22Rv1 (cell line): ENCODE measurements at regions not wholly inside any gene's neighbourhood (a gene's known extent, or its start where the extent isn't known, plus 50 kb on each side); places are given as distances from the start of the nearest gene placed in this dataset.
"Not testable (repeated sequence)": the region's sequence is repeated elsewhere in the genome, so short reads cannot be mapped to it uniquely, and the experiment has no call there.

Experiments
- H3K27ac ChIP-seq: fragments of 450-650 bp; 2 replicates; pipeline ENCODE4 v1.5.1; 2017
- CTCF ChIP-seq: fragments of 450-650 bp; IDR thresholded peaks from 2 replicates; pipeline ENCODE4 v1.5.1; 2017; ENCODE audit warnings: mild to moderate bottlenecking
- ZFX ChIP-seq: fragments of 450-650 bp; IDR thresholded peaks from 2 replicates; pipeline ENCODE4 v1.6.1; 2017; ENCODE audit warnings: antibody characterized with exemption, borderline replicate concordance

- H3K27ac ChIP-seq = no peak overlapping the region
- TF ChIP-seq ZFX (no peak), CTCF (no peak)
These were observed 249.4 kb upstream of the CTBP2 start for GRCh38 chr10:125409756-125410155.

DNA sequence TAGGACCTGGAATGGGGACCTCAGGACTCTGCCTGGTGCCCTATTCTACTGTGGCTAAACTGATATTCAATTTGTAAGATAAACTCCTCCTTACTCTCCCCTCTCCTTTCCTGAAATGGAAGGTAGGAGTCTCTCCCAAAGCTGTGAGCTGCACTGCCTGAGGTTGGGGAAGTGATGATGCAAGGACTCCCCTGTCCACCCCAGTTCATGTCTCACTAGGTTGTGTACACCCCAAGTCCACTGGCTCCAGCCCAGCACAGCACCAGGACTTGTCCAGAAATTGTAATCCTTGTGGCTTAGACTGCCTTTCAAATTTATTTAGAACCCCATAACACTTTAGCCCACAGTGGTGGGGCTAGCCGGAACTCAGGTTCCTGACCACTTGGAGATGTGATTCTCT lies 247.2 kb upstream of the CTBP2 start:
- H3K27ac ChIP-seq = peak overlapping the region; percentile 29; the same call in 1 of the 2 replicates
- TF ChIP-seq ZFX (no peak), CTCF (no peak)

DNA sequence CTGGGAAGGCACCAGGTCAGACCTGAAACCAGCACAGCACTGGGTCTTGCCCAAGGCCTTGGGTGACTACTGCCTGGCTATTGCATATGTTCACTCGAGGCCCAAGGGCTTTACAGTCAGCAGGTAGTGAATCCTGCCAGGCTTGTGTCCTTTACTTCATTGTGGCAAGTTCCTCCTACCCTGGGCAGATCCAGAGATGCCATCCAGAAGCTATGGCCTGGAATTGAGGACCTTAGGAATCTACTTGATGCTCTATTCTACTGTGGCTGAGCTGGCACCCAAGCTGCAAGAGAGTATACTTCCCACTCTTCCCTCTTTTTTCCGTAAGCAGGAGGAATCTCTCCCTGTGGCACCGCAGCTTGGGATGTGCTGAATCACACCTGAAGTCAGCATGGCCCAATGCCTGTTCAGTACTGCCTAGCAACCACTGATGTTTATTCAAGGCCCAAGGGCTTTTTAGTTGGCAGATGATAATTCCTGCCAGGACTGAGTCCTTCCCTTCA lies 246.7 kb upstream of the CTBP2 start:
- peak overlapping the region; percentile 29; the same call in 1 of the 2 replicates for H3K27ac ChIP-seq
- TF ChIP-seq ZFX = no peak
- TF ChIP-seq CTCF = no peak

- H3K27ac ChIP-seq = not testable (repeated sequence)
These were observed 244.5 kb upstream of the CTBP2 start for GRCh38 chr10:125404902-125405301.

DNA sequence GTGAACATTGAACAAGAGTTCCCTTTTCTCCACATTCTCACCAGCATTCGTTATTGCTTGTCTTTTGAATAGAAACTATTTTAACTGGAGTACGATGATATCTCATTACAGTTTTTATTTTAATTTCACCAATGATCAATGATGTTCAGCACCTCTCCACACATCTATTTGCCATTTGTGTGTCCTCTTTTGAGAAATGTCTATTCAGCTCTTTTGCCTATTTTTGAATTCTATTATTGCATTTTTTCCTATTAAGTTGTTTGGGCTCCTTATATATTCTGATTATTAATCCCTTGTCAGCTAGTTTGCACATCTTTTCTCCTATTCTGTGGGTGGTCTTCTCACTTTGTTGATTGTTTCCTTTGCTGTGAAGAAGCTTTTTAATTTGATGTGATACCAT lies 241.1 kb upstream of the CTBP2 start:
- TF ChIP-seq ZFX (no peak), CTCF (no peak)
- H3K27ac ChIP-seq = no peak overlapping the region

GRCh38 chr10:125399289-125399688 lies 238.9 kb upstream of the CTBP2 start:
- TF ChIP-seq CTCF (no peak), ZFX (no peak)
- no peak overlapping the region for H3K27ac ChIP-seq

DNA sequence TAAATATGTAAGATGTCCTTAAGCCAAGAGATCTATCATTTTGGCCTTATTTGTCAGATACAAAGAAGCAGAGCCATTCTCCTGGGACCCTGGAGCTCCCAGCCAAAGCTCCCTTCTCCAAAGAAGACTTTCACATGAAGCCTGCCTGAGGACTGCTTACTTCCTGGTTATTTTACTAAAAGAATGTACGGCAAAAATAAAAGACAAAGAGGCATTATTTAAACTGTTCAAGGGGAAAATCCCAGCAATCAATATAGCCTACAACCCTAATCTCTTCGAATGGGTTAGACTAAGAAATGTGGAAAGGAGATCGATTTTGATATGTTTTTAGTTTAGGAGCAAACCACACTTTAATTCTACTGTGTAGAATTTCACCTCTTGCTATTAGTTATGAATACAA lies 237.9 kb upstream of the CTBP2 start:
- TF ChIP-seq CTCF (no peak), ZFX (no peak)

DNA sequence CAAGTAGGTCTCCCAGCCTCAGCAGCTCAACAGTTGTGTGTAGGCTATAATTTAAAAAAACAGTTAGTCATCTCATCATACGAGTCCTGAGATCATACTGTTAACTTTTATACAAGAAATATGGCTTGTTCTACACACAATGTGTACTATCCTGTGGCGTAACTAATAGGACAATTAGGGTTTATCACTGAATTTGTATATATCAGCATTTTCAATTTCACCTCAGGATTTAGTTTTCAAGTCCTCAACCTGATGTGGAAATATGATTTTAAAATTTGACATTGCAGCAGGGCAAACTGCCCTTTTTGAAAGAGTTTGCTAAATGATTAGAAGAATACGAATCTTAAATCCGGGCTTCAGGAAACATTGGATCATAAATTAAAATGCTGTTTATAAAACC lies 237.2 kb upstream of the CTBP2 start:
- TF ChIP-seq CTCF (no peak), ZFX (no peak)
- no peak overlapping the region for H3K27ac ChIP-seq

More for the DNA sequence above, 237.9 kb upstream of the CTBP2 start:
- no peak overlapping the region for H3K27ac ChIP-seq
